ENCODE measurements at regions not wholly inside any gene's neighbourhood (a gene's known extent, or its start where the extent isn't known, plus 50 kb on each side); places are given as distances from the start of the nearest gene placed in this dataset.
A peak's percentile ranks its signal among the peaks of the same experiment; 100 is the strongest.

DNA sequence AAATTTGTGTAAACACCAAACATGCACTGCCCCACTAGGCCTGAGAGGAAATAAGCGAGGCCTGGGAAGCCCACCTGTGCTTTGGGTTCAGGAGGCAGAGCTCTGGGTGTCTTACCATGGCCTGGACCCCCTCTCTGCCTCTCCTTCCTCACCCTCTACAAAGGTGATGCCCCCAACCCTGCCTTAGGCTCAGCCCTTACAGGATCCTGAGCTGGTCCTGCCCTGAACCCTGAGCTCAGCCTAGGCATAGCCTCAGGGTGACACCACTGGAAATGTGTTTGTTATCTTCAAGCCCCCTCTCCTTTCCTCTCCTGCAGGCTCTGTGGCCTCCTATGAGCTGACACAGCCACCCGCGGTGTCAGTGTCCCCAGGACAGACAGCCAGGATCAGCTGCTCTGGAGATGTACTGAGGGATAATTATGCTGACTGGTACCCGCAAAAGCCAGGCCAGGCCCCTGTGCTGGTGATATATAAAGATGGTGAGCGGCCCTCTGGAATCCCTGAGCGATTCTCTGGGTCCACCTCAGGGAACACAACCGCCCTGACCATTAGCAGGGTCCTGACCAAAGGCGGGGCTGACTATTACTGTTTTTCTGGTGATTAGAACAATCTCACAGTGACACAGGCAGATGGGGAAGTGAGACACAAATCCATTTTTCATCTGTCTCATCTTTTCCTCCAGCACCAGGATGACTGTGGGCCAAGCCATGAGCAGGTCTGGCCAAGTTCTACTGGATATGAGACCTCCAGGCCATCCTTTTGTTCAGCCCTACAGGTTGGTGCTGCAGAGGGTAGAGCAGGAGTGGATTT is 117.8 kb downstream of the GGTLC2 start:
- ATAC-seq (replicated peaks in 1 of 2) (no peak), DNase-seq (no peak)
- Mint-ChIP-seq H3K27ac (no peak overlapping the region), H3K4me1 (ENCODE audit: low read depth) (peaks cover 3% of the 10 kb centered on the region), H3K9me3 (no peaks in the 10 kb centered on the region), H3K27me3 (ENCODE audit: low read depth) (peaks cover 5% of the 10 kb centered on the region), H3K36me3 (ENCODE audit: insufficient read depth in 2 of 2) (no peaks in the 10 kb centered on the region), H3K4me3 (no peak overlapping the region)

DNA sequence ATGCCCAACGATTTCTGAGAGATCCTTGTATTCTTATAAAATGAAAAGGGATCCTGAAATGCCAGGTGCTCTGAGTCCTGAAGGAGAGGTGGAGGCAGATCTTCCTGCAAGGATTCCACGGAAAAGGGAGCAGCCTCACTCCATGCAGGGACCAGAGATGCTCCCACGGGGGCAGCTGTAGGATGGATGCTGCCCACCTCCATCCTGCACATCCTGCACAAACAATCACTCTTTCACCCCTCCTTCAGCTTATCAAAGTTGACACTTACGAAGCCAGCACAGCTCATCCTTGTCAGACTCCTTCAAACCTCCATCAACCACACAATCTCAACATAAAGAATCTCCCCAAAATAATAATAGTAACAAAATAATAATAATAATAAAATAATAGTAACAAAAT is 119.1 kb downstream of the GGTLC2 start:
- H3K27ac Mint-ChIP-seq: no peak overlapping the region
- no peak overlapping the region for H3K4me3 Mint-ChIP-seq
- no peak for DNase-seq
- peaks cover 10% of the 10 kb centered on the region for H3K27me3 Mint-ChIP-seq (ENCODE audit: low read depth)
- no peaks in the 10 kb centered on the region for H3K4me1 Mint-ChIP-seq (ENCODE audit: low read depth)
- no peak for ATAC-seq (replicated peaks in 1 of 2)
- no peaks in the 10 kb centered on the region for H3K9me3 Mint-ChIP-seq
- no peaks in the 10 kb centered on the region for H3K36me3 Mint-ChIP-seq (ENCODE audit: insufficient read depth in 2 of 2)

DNA sequence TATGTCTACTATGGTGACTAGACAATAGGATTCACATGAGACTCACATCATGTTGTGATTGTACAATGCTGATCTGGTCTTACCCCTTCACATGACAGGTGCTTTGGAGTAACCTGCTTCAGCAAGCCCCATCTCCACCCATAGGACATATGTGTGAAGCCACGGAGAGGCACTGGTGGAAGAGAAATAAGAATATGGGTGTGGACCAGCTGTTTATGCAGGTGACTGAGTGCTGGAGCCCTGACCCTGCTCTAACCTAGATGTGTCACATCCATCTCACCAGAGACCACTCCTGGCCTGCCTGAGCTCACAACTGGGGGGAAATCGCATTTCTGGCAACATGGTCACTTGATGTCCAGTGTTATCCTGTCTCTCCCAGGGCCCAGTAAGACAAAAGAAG is 119.7 kb downstream of the GGTLC2 start:
- H3K4me1 Mint-ChIP-seq (ENCODE audit: low read depth): no peaks in the 10 kb centered on the region
- H3K4me3 Mint-ChIP-seq: no peak overlapping the region
- no peak overlapping the region for H3K27ac Mint-ChIP-seq
- ATAC-seq (replicated peaks in 1 of 2) (no peak), DNase-seq (no peak)
- H3K9me3 Mint-ChIP-seq: no peaks in the 10 kb centered on the region
- H3K27me3 Mint-ChIP-seq (ENCODE audit: low read depth): peaks cover 15% of the 10 kb centered on the region
- no peaks in the 10 kb centered on the region for H3K36me3 Mint-ChIP-seq (ENCODE audit: insufficient read depth in 2 of 2)

GRCh38 chr22:22767876-22768602 is 119.6 kb upstream of the IGLL5 start:
- Mint-ChIP-seq H3K4me1 (ENCODE audit: low read depth) (no peaks in the 10 kb centered on the region), H3K4me3 (no peak overlapping the region), H3K27me3 (ENCODE audit: low read depth) (peaks cover 17% of the 10 kb centered on the region), H3K36me3 (ENCODE audit: insufficient read depth in 2 of 2) (no peaks in the 10 kb centered on the region), H3K27ac (no peak overlapping the region), H3K9me3 (no peaks in the 10 kb centered on the region)
- DNase-seq (no peak), ATAC-seq (replicated peaks in 1 of 2) (no peak)

GRCh38 chr22:22768885-22769284 is 118.7 kb upstream of the IGLL5 start:
- Mint-ChIP-seq H3K4me1 (ENCODE audit: low read depth) (no peaks in the 10 kb centered on the region), H3K27ac (no peak overlapping the region), H3K27me3 (ENCODE audit: low read depth) (peaks cover 17% of the 10 kb centered on the region), H3K4me3 (no peak overlapping the region), H3K9me3 (no peaks in the 10 kb centered on the region), H3K36me3 (ENCODE audit: insufficient read depth in 2 of 2) (no peaks in the 10 kb centered on the region)
- ATAC-seq (replicated peaks in 1 of 2) (no peak), DNase-seq (no peak)

GRCh38 chr22:22769434-22770279 is 118.0 kb upstream of the IGLL5 start:
- Mint-ChIP-seq H3K4me1 (ENCODE audit: low read depth) (no peaks in the 10 kb centered on the region), H3K27me3 (ENCODE audit: low read depth) (peaks cover 17% of the 10 kb centered on the region), H3K4me3 (no peak overlapping the region), H3K9me3 (no peaks in the 10 kb centered on the region), H3K36me3 (ENCODE audit: insufficient read depth in 2 of 2) (no peaks in the 10 kb centered on the region), H3K27ac (no peak overlapping the region)
- ATAC-seq (replicated peaks in 1 of 2) (no peak), DNase-seq (no peak)

DNA sequence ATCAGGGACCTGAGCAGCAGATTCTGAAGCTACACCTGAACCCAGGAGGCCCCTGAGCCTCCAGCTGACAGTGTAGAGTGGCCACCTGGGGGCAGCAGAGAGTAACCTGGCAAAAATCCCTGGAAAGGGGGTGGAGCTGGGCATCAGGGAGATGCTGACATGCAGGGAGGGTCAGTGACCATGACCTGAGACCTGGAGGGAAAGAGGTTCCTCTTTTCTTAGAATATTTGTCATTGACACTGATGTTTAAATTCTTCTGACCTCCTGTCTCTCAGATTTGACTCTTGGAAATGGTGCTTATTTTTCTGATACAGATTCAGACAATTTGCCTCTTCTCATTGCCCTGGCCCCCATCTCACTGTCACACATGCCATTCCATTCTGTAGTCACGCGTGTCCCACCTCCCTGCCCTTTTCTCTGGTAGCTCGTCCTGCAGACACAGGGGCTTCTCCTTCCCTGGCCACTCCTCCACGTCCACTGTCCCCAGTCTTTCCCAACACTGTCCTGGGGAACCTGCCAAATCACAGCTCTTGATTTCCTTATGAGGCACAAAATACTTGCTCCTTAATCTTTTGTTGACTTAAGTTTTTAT is 117.2 kb upstream of the IGLL5 start:
- Mint-ChIP-seq H3K27ac (no peak overlapping the region), H3K9me3 (no peaks in the 10 kb centered on the region), H3K27me3 (ENCODE audit: low read depth) (peaks cover 17% of the 10 kb centered on the region), H3K36me3 (ENCODE audit: insufficient read depth in 2 of 2) (no peaks in the 10 kb centered on the region), H3K4me1 (ENCODE audit: low read depth) (no peaks in the 10 kb centered on the region), H3K4me3 (no peak overlapping the region)
- DNase-seq (peak; percentile 44 to 60), ATAC-seq (replicated peaks in 1 of 2) (peak in 1 of 2 donors; percentile 40)

GRCh38 chr22:22770881-22771280 is 116.7 kb upstream of the IGLL5 start:
- no peak overlapping the region for H3K4me3 Mint-ChIP-seq
- H3K4me1 Mint-ChIP-seq (ENCODE audit: low read depth): no peaks in the 10 kb centered on the region
- no peaks in the 10 kb centered on the region for H3K9me3 Mint-ChIP-seq
- no peak for ATAC-seq (replicated peaks in 1 of 2)
- H3K27me3 Mint-ChIP-seq (ENCODE audit: low read depth): peaks cover 17% of the 10 kb centered on the region
- DNase-seq: no peak
- H3K36me3 Mint-ChIP-seq (ENCODE audit: insufficient read depth in 2 of 2): no peaks in the 10 kb centered on the region
- H3K27ac Mint-ChIP-seq: no peak overlapping the region

DNA sequence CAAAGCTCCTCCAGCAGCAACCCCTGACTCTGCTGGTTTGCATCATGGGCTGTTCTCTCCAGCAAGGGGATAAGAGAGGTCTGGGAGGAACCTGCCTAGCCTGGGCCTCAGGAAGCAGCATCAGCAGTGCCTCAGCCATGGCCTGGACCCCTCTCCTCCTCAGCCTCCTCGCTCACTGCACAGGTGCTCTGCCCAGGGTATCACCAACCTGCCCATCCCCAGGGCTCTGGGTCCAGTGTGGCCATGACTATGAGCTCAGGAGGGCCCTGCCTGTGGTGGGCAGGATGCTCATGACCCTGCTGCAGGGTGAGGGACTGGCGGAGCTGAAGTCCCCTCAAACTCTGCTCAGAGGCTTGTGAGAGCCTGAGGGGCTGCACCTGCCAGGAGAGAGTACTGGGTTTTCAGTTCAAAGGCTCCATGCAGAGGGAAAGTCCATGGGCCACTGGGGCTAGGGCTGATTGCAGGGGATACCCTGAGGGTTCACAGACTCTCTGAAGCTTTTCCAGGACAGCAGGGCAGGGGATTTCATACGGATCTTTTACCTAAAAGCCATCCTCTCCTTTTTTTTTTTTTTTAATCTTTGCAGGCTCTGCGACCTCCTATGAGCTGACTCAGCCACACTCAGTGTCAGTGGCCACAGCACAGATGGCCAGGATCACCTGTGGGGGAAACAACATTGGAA is 115.8 kb upstream of the IGLL5 start:
- no peaks in the 10 kb centered on the region for H3K4me1 Mint-ChIP-seq (ENCODE audit: low read depth)
- H3K27me3 Mint-ChIP-seq (ENCODE audit: low read depth): peaks cover 13% of the 10 kb centered on the region
- no peak overlapping the region for H3K4me3 Mint-ChIP-seq
- H3K27ac Mint-ChIP-seq: no peak overlapping the region
- no peaks in the 10 kb centered on the region for H3K36me3 Mint-ChIP-seq (ENCODE audit: insufficient read depth in 2 of 2)
- DNase-seq: no peak
- ATAC-seq (replicated peaks in 1 of 2): no peak
- H3K9me3 Mint-ChIP-seq: no peaks in the 10 kb centered on the region

DNA sequence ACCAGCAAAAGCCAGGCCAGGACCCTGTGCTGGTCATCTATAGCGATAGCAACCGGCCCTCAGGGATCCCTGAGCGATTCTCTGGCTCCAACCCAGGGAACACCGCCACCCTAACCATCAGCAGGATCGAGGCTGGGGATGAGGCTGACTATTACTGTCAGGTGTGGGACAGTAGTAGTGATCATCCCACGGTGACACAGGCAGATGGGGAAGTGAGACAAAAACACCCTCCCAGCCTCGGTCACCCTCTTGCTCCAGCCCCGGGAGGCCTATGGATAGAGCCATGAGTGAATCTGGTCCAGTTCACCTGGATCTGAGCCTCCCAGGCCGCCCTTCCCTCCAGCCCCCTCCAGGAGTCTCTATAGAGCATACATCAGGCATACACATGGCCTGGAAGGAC is 115.2 kb upstream of the IGLL5 start:
- Mint-ChIP-seq H3K9me3 (no peaks in the 10 kb centered on the region), H3K4me3 (no peak overlapping the region), H3K27ac (no peak overlapping the region), H3K4me1 (ENCODE audit: low read depth) (no peaks in the 10 kb centered on the region), H3K27me3 (ENCODE audit: low read depth) (peaks cover 17% of the 10 kb centered on the region), H3K36me3 (ENCODE audit: insufficient read depth in 2 of 2) (no peaks in the 10 kb centered on the region)
- no peak for DNase-seq
- no peak for ATAC-seq (replicated peaks in 1 of 2)

DNA sequence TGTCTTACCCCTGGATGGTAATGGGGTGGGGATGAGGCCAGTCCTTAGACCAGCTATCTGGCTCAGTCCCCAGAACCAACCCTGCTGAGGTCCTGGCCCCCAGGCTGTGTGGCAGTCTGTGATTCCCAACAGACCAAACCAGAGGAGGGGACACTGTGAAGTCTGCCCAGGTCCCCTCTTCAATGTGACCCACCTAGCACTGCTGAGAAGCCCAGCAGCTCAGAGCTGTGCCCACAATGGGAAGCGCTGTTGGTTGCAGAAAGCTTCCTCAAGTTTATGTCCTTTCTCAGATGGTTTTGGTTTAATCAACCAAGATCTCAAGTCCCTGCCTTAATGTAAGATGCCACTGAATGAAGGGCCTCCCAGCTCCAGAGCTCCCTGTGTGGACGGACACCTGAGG is 114.7 kb upstream of the IGLL5 start:
- ATAC-seq (replicated peaks in 1 of 2): no peak
- H3K27ac Mint-ChIP-seq: no peak overlapping the region
- H3K27me3 Mint-ChIP-seq (ENCODE audit: low read depth): peaks cover 20% of the 10 kb centered on the region
- H3K4me1 Mint-ChIP-seq (ENCODE audit: low read depth): no peaks in the 10 kb centered on the region
- DNase-seq: no peak
- no peak overlapping the region for H3K4me3 Mint-ChIP-seq
- H3K36me3 Mint-ChIP-seq (ENCODE audit: insufficient read depth in 2 of 2): no peaks in the 10 kb centered on the region
- H3K9me3 Mint-ChIP-seq: no peaks in the 10 kb centered on the region

GRCh38 chr22:22773427-22773826 is 114.2 kb upstream of the IGLL5 start:
- no peaks in the 10 kb centered on the region for H3K4me1 Mint-ChIP-seq (ENCODE audit: low read depth)

More at GRCh38 chr22:22773427-22773826, 114.2 kb upstream of the IGLL5 start:
- Mint-ChIP-seq H3K27ac (no peak overlapping the region), H3K4me3 (no peak overlapping the region), H3K9me3 (no peaks in the 10 kb centered on the region), H3K36me3 (ENCODE audit: insufficient read depth in 2 of 2) (no peaks in the 10 kb centered on the region), H3K27me3 (ENCODE audit: low read depth) (peaks cover 16% of the 10 kb centered on the region)
- no peak for DNase-seq
- ATAC-seq (replicated peaks in 1 of 2): no peak

Measured in activated T-cell treated with anti-CD3 and anti-CD28 coated beads, Interleukin-2, amount 50 U/mL, for 72 hours (primary cell).